Upper lobe of right lung (tissue), 1 donor: ENCODE measurements at regions not wholly inside any gene's neighbourhood (a gene's known extent, or its start where the extent isn't known, plus 50 kb on each side); places are given as distances from the start of the nearest gene placed in this dataset.
A peak's percentile ranks its signal among the peaks of the same experiment; 100 is the strongest.

Experiments used
- ATAC-seq: fragments of 200-7000 bp; cut with Tn5 transposase; one replicate; pipeline ENCODE4 v1.9.1; 2020; ENCODE audit warnings: mild to moderate bottlenecking, moderate library complexity
- DNase-seq: peaks from one replicate; pipeline ENCODE4 v3.0.0-alpha.2; 2020
- H3K27ac ChIP-seq: fragments of 200-600 bp; one replicate; pipeline ENCODE4 v1.8.0; 2022
- H3K27me3 ChIP-seq: fragments of 200-600 bp; one replicate; pipeline ENCODE4 v1.8.0; 2022; ENCODE audit warnings: mild to moderate bottlenecking
- H3K36me3 ChIP-seq: fragments of 200-600 bp; one replicate; pipeline ENCODE4 v1.8.0; 2022
- H3K4me1 ChIP-seq: fragments of 200-600 bp; one replicate; pipeline ENCODE4 v1.8.0; 2022
- H3K4me3 ChIP-seq: fragments of 200-600 bp; one replicate; pipeline ENCODE4 v1.8.0; 2022; ENCODE audit warnings: mild to moderate bottlenecking
- H3K9me3 ChIP-seq: fragments of 200-600 bp; one replicate; pipeline ENCODE4 v1.8.0; 2022
- intact Hi-C: fragments of 100-400 bp; cut with DNase I; formaldehyde crosslinking; loops from one replicate; pipeline ENCODE4 v1.11.0; 2022
- TF ChIP-seq, protein P1 (sequence below): fragments of 200-600 bp; IDR thresholded peaks from one replicate; pipeline ENCODE4 v1.8.0; 2022; ENCODE audit warnings: antibody characterized with exemption
- donor health status: DM: no; HTN: yes; CAD: no; lungs with severe emphysema.

GRCh38 chr11:15764948-15765347, 591.4 kb downstream of the SOX6 start:
- peak overlapping the region; percentile 3 for H3K27ac ChIP-seq
- no peak overlapping the region for H3K4me3 ChIP-seq
- no peaks in the 10 kb centered on the region for H3K36me3 ChIP-seq
- intact Hi-C loops = no loop called here
- no peaks in the 10 kb centered on the region for H3K9me3 ChIP-seq
- ATAC-seq (peak; percentile 85), DNase-seq (no peak)
- H3K27me3 ChIP-seq = no peaks in the 10 kb centered on the region
- H3K4me1 ChIP-seq = peaks cover 4% of the 10 kb centered on the region
- TF ChIP-seq, protein P1, sequence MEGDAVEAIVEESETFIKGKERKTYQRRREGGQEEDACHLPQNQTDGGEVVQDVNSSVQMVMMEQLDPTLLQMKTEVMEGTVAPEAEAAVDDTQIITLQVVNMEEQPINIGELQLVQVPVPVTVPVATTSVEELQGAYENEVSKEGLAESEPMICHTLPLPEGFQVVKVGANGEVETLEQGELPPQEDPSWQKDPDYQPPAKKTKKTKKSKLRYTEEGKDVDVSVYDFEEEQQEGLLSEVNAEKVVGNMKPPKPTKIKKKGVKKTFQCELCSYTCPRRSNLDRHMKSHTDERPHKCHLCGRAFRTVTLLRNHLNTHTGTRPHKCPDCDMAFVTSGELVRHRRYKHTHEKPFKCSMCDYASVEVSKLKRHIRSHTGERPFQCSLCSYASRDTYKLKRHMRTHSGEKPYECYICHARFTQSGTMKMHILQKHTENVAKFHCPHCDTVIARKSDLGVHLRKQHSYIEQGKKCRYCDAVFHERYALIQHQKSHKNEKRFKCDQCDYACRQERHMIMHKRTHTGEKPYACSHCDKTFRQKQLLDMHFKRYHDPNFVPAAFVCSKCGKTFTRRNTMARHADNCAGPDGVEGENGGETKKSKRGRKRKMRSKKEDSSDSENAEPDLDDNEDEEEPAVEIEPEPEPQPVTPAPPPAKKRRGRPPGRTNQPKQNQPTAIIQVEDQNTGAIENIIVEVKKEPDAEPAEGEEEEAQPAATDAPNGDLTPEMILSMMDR = no peak

- peak overlapping the region; percentile 3 for H3K27ac ChIP-seq
- peaks cover 4% of the 10 kb centered on the region for H3K4me1 ChIP-seq
- TF ChIP-seq, protein P1 = no peak
- ATAC-seq (no peak), DNase-seq (no peak)
- H3K27me3 ChIP-seq = no peaks in the 10 kb centered on the region
- H3K4me3 ChIP-seq = no peak overlapping the region
- intact Hi-C loops = no loop called here
- no peaks in the 10 kb centered on the region for H3K9me3 ChIP-seq
- H3K36me3 ChIP-seq = no peaks in the 10 kb centered on the region
These were observed 590.8 kb downstream of the SOX6 start for GRCh38 chr11:15765530-15765929.

GRCh38 chr11:15768321-15768720, 588.0 kb downstream of the SOX6 start:
- ATAC-seq = no peak
- no peaks in the 10 kb centered on the region for H3K27me3 ChIP-seq
- H3K36me3 ChIP-seq = no peaks in the 10 kb centered on the region
- no peak for DNase-seq
- H3K4me3 ChIP-seq = no peak overlapping the region
- intact Hi-C loops = no loop called here
- no peaks in the 10 kb centered on the region for H3K9me3 ChIP-seq
- H3K27ac ChIP-seq = no peak overlapping the region
- peaks cover 4% of the 10 kb centered on the region for H3K4me1 ChIP-seq
- TF ChIP-seq, protein P1 = no peak

DNA sequence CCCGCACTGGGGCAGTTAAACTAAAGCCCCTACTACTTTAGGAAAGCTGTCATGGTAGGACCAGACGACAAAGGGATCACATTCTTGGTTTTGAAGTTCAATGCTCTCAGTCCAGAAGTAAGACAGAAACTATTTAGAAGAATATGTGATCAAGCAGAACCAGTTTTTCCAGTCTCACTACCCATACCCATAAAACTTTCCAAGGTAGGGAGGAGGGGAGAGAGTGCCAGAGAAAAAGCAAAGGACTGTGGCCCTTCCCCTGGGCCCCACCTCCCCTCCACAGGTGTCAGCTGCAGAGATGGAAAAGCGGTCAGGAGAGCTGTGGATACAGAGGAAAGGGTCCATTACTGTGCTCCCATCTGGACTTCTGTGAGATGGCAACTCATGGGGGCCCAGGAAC, 587.1 kb downstream of the SOX6 start:
- Histone ChIP-seq H3K27ac (no peak overlapping the region), H3K36me3 (no peaks in the 10 kb centered on the region), H3K4me3 (no peak overlapping the region), H3K27me3 (no peaks in the 10 kb centered on the region), H3K4me1 (peaks cover 4% of the 10 kb centered on the region), H3K9me3 (no peaks in the 10 kb centered on the region)
- intact Hi-C loops = no loop called here
- peak; percentile 72 for ATAC-seq
- TF ChIP-seq, protein P1 = no peak
- peak; percentile 56 for DNase-seq

GRCh38 chr11:15770798-15771414, 585.4 kb downstream of the SOX6 start:
- H3K27ac ChIP-seq = no peak overlapping the region
- no peaks in the 10 kb centered on the region for H3K36me3 ChIP-seq
- intact Hi-C loops = no loop called here
- H3K9me3 ChIP-seq = no peaks in the 10 kb centered on the region
- H3K4me3 ChIP-seq = no peak overlapping the region
- TF ChIP-seq, protein P1 = peak; percentile 56
- no peaks in the 10 kb centered on the region for H3K27me3 ChIP-seq
- peak; percentile 57 for DNase-seq
- peak; percentile 71 for ATAC-seq
- no peaks in the 10 kb centered on the region for H3K4me1 ChIP-seq

- no peak for ATAC-seq
These were observed 583.8 kb downstream of the SOX6 start for GRCh38 chr11:15772547-15772946.

More at GRCh38 chr11:15772547-15772946, 583.8 kb downstream of the SOX6 start:
- intact Hi-C loops = no loop called here
- TF ChIP-seq, protein P1 = no peak
- no peak for DNase-seq
- H3K4me3 ChIP-seq = no peak overlapping the region
- H3K9me3 ChIP-seq = no peaks in the 10 kb centered on the region
- H3K27me3 ChIP-seq = no peaks in the 10 kb centered on the region
- H3K4me1 ChIP-seq = no peaks in the 10 kb centered on the region
- H3K36me3 ChIP-seq = no peaks in the 10 kb centered on the region
- no peak overlapping the region for H3K27ac ChIP-seq
